ENCODE measurements at regions not wholly inside any gene's neighbourhood (a gene's known extent, or its start where the extent isn't known, plus 50 kb on each side); places are given as distances from the start of the nearest gene placed in this dataset.

- no peak for DNase-seq (ENCODE audit: low spot score in 2 of 2)
- Histone ChIP-seq H3K27ac (no peak overlapping the region), H3K4me1 (peaks cover 11% of the 10 kb centered on the region), H3K27me3 (no peaks in the 10 kb centered on the region), H3K36me3 (no peaks in the 10 kb centered on the region), H3K9me3 (no peaks in the 10 kb centered on the region), H3K4me3 (no peak overlapping the region)
- 95% methylated on average over 4 of the region's 4 CpGs for WGBS
- no peak for TF ChIP-seq CTCF (IDR thresholded peaks at IDR 0.05)
- TF ChIP-seq POLR2A (IDR thresholded peaks at IDR 0.05), result no peak
- TF ChIP-seq EP300 (IDR thresholded peaks at IDR 0.05), result no peak
- no peak for TF ChIP-seq POLR2AphosphoS5 (IDR thresholded peaks at IDR 0.05)
These were observed 412.5 kb downstream of the GJA1 start for GRCh38 chr6:121847806-121848522.

GRCh38 chr6:121848523-121849255 is 413.2 kb downstream of the GJA1 start:
- TF ChIP-seq POLR2AphosphoS5 (IDR thresholded peaks at IDR 0.05), result no peak
- no peak for TF ChIP-seq CTCF (IDR thresholded peaks at IDR 0.05)
- TF ChIP-seq POLR2A (IDR thresholded peaks at IDR 0.05), result no peak
- TF ChIP-seq EP300 (IDR thresholded peaks at IDR 0.05), result no peak
- H3K4me3 ChIP-seq, result no peak overlapping the region

GRCh38 chr6:121849477-121849876 is 414.0 kb downstream of the GJA1 start:
- no peaks in the 10 kb centered on the region for H3K36me3 ChIP-seq
- peaks cover 11% of the 10 kb centered on the region for H3K4me1 ChIP-seq
- no peak overlapping the region for H3K4me3 ChIP-seq
- 77% methylated on average over 5 of the region's 5 CpGs for WGBS
- no peaks in the 10 kb centered on the region for H3K9me3 ChIP-seq
- TF ChIP-seq CTCF (IDR thresholded peaks at IDR 0.05) (peak; percentile 23 to 26), POLR2A (IDR thresholded peaks at IDR 0.05) (no peak)
- DNase-seq (ENCODE audit: low spot score in 2 of 2), result no peak
- no peak overlapping the region for H3K27ac ChIP-seq
- no peaks in the 10 kb centered on the region for H3K27me3 ChIP-seq

More at GRCh38 chr6:121848523-121849255, 413.2 kb downstream of the GJA1 start:
- Histone ChIP-seq H3K27me3 (no peaks in the 10 kb centered on the region), H3K36me3 (no peaks in the 10 kb centered on the region), H3K4me1 (peaks cover 11% of the 10 kb centered on the region), H3K9me3 (no peaks in the 10 kb centered on the region), H3K27ac (no peak overlapping the region)
- no peak for DNase-seq (ENCODE audit: low spot score in 2 of 2)
- 79% methylated on average over 6 of the region's 6 CpGs for WGBS

- DNase-seq (ENCODE audit: low spot score in 2 of 2), result no peak
- H3K4me3 ChIP-seq, result no peak overlapping the region
- 57% methylated on average over 2 of the region's 2 CpGs for WGBS
- peak overlapping the region; percentile 65 for H3K27ac ChIP-seq
- peaks cover 11% of the 10 kb centered on the region for H3K4me1 ChIP-seq
- H3K27me3 ChIP-seq, result no peaks in the 10 kb centered on the region
- no peaks in the 10 kb centered on the region for H3K36me3 ChIP-seq
- TF ChIP-seq CTCF (IDR thresholded peaks at IDR 0.05) (no peak), POLR2A (IDR thresholded peaks at IDR 0.05) (no peak), EP300 (IDR thresholded peaks at IDR 0.05) (no peak), POLR2AphosphoS5 (IDR thresholded peaks at IDR 0.05) (no peak)
- no peaks in the 10 kb centered on the region for H3K9me3 ChIP-seq
These were observed 415.6 kb downstream of the GJA1 start for GRCh38 chr6:121851056-121851455.

DNA sequence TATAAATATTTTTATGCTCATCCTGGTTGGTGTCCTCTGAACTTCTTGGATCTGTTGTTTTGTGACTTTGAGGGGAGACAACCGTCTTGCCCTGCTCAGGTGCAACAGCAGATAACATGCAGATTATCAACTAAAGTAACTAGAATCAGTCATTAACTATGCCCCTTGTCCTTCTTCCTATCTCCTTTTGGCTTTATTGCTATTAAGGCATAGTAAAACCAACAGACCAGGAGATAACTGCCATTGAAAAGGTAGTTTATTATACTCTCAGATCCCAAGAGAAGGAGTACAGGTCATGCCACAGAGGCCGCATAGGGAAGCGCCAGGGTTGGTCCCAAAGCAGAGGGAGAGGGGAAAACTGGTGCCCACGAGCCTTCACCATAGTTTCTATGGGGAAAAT is 418.2 kb downstream of the GJA1 start:
- no peak for TF ChIP-seq POLR2A (IDR thresholded peaks at IDR 0.05)
- TF ChIP-seq POLR2AphosphoS5 (IDR thresholded peaks at IDR 0.05), result no peak
- no peak for TF ChIP-seq EP300 (IDR thresholded peaks at IDR 0.05)
- WGBS, result 91% methylated on average over 4 of the region's 4 CpGs
- Histone ChIP-seq H3K27ac (no peak overlapping the region), H3K4me3 (no peak overlapping the region), H3K27me3 (no peaks in the 10 kb centered on the region), H3K36me3 (no peaks in the 10 kb centered on the region), H3K9me3 (no peaks in the 10 kb centered on the region), H3K4me1 (peaks cover 7% of the 10 kb centered on the region)
- DNase-seq (ENCODE audit: low spot score in 2 of 2), result no peak

Data from suprapubic skin (tissue), 4 donors.